HepG2 (cell line): ENCODE measurements at regions not wholly inside any gene's neighbourhood (a gene's known extent, or its start where the extent isn't known, plus 50 kb on each side); places are given as distances from the start of the nearest gene placed in this dataset.

Experiments
- CBX5 ChIP-seq: sonication (generic); formaldehyde crosslinking; IDR thresholded peaks from 2 replicates; pipeline ENCODE4 v1.4.0; 2020; ENCODE audit warnings: missing genetic modification reagents, borderline replicate concordance
- CEBPZ ChIP-seq: IDR thresholded peaks from 2 replicates; pipeline ENCODE4 v1.6.1; 2012; ENCODE audit warnings: low read length, improper control_type of control experiment
- CTCF ChIP-seq: sonication (generic); formaldehyde crosslinking; IDR thresholded peaks from 2 replicates; pipeline ENCODE4 v1.5.0; 2020; ENCODE audit warnings: mild to moderate bottlenecking, missing genetic modification reagents, moderate library complexity
- MBNL3 ChIP-seq: fragments of 250-450 bp; sonication (Bioruptor Pico); conservative IDR thresholded peaks from 2 replicates; pipeline ENCODE4 v1.8.0; 2022; ENCODE audit warnings: mild to moderate bottlenecking, inconsistent platforms
- MXI1 ChIP-seq: IDR thresholded peaks from 3 replicates; pipeline ENCODE4 v1.6.1; 2012; ENCODE audit warnings: low read depth, low read length, inconsistent platforms, borderline replicate concordance
- NR2F6 ChIP-seq, 2 experiments: IDR thresholded peaks; 2 replicates each; pipeline ENCODE4 v1.6.1; 2016; ENCODE audit warnings: antibody characterized with exemption in 1 of 2, mild to moderate bottlenecking in 1 of 2
- POLR2AphosphoS5 ChIP-seq: IDR thresholded peaks from 2 replicates; pipeline ENCODE4 v1.6.1; 2012; ENCODE audit warnings: low read depth, low read length
- XRCC5 ChIP-seq: fragments of 200-400 bp; formaldehyde crosslinking; optimal IDR thresholded peaks from 2 replicates; pipeline ENCODE3; 2017; ENCODE audit warnings: mild to moderate bottlenecking, low read length
- ZKSCAN1 ChIP-seq: fragments of 150-350 bp; IDR thresholded peaks from 2 replicates; pipeline ENCODE4 v1.6.1; 2014; ENCODE audit warnings: low read length
- ZNF44 ChIP-seq: sonication (generic); formaldehyde crosslinking; IDR thresholded peaks from 2 replicates; pipeline ENCODE4 v1.5.1; 2020; ENCODE audit warnings: mild to moderate bottlenecking, missing genetic modification reagents

- TF ChIP-seq CTCF (CRISPR knock-in tag): no peak
- no peak for TF ChIP-seq ZNF44 (CRISPR knock-in tag)
- no peak for TF ChIP-seq ZKSCAN1
- no peak for TF ChIP-seq CEBPZ
- TF ChIP-seq POLR2AphosphoS5: no peak
- TF ChIP-seq MBNL3: no peak
- TF ChIP-seq CBX5 (CRISPR knock-in tag): no peak
- TF ChIP-seq XRCC5: no peak
- no peak for TF ChIP-seq MXI1
- no peak for TF ChIP-seq NR2F6 (IDR thresholded peaks at IDR 0.05)
- TF ChIP-seq NR2F6 (CRISPR knock-in tag; IDR thresholded peaks at IDR 0.05): no peak
Observed at GRCh38 chr20:12827816-12828385, 180.9 kb upstream of the SPTLC3 start.
